ENCODE measurements at regions not wholly inside any gene's neighbourhood (a gene's known extent, or its start where the extent isn't known, plus 50 kb on each side); places are given as distances from the start of the nearest gene placed in this dataset.

- no peaks in the 10 kb centered on the region for H3K9me3 ChIP-seq
- no peak for TF ChIP-seq POLR2A (IDR thresholded peaks at IDR 0.05)
- TF ChIP-seq CTCF (IDR thresholded peaks at IDR 0.05) = no peak
- H3K27me3 ChIP-seq = no peaks in the 10 kb centered on the region
- DNase-seq (no peak), ATAC-seq (no peak)
- no peak overlapping the region for H3K4me3 ChIP-seq
- no peaks in the 10 kb centered on the region for H3K36me3 ChIP-seq (replicated peaks in 1 of 2; ENCODE audit: insufficient read depth in 1 of 2, low read depth in 2 of 2)
- WGBS, 2 donors = 46 to 54% methylated on average over 3 of the region's 3 CpGs
- no peak overlapping the region for H3K27ac ChIP-seq
- H3K4me1 ChIP-seq = no peaks in the 10 kb centered on the region
- intact Hi-C loops (cut with DNase I) = no loop called here
Measured at GRCh38 chr13:105184201-105184600, 1351.3 kb downstream of the EFNB2 start.

GRCh38 chr13:105177265-105177900 is 1358.1 kb downstream of the EFNB2 start:
- Histone ChIP-seq H3K27me3 (no peaks in the 10 kb centered on the region), H3K27ac (no peak overlapping the region), H3K36me3 (replicated peaks in 1 of 2; ENCODE audit: insufficient read depth in 1 of 2, low read depth in 2 of 2) (no peaks in the 10 kb centered on the region), H3K4me3 (no peak overlapping the region), H3K4me1 (no peaks in the 10 kb centered on the region), H3K9me3 (no peaks in the 10 kb centered on the region)
- ATAC-seq (no peak), DNase-seq (no peak)
- intact Hi-C loops (cut with DNase I) = no loop called here
- WGBS, 2 donors = 54 to 74% methylated on average over 3 of the region's 3 CpGs
- TF ChIP-seq CTCF (IDR thresholded peaks at IDR 0.05) (no peak), POLR2A (IDR thresholded peaks at IDR 0.05) (no peak)

- Histone ChIP-seq H3K9me3 (no peaks in the 10 kb centered on the region), H3K27me3 (no peaks in the 10 kb centered on the region), H3K27ac (no peak overlapping the region), H3K4me3 (no peak overlapping the region), H3K4me1 (no peaks in the 10 kb centered on the region), H3K36me3 (replicated peaks in 1 of 2; ENCODE audit: insufficient read depth in 1 of 2, low read depth in 2 of 2) (no peaks in the 10 kb centered on the region)
- ATAC-seq (no peak), DNase-seq (no peak)
- intact Hi-C loops (cut with DNase I) = no loop called here
- TF ChIP-seq POLR2A (IDR thresholded peaks at IDR 0.05) (no peak), CTCF (IDR thresholded peaks at IDR 0.05) (no peak)
Measured at GRCh38 chr13:105170438-105170837, 1365.0 kb downstream of the EFNB2 start.

GRCh38 chr13:105168295-105168694 is 1367.2 kb downstream of the EFNB2 start:
- intact Hi-C loops (cut with DNase I) = no loop called here
- WGBS, 2 donors = 25 to 59% methylated on average over 1 of the region's 1 CpG
- no peaks in the 10 kb centered on the region for H3K27me3 ChIP-seq
- H3K4me3 ChIP-seq = no peak overlapping the region
- H3K9me3 ChIP-seq = no peaks in the 10 kb centered on the region
- no peak for TF ChIP-seq POLR2A (IDR thresholded peaks at IDR 0.05)
- no peak for TF ChIP-seq CTCF (IDR thresholded peaks at IDR 0.05)
- no peaks in the 10 kb centered on the region for H3K4me1 ChIP-seq
- H3K36me3 ChIP-seq (replicated peaks in 1 of 2; ENCODE audit: insufficient read depth in 1 of 2, low read depth in 2 of 2) = no peaks in the 10 kb centered on the region
- H3K27ac ChIP-seq = no peak overlapping the region
- DNase-seq (no peak), ATAC-seq (no peak)

- no peaks in the 10 kb centered on the region for H3K4me1 ChIP-seq
- no peak overlapping the region for H3K4me3 ChIP-seq
- TF ChIP-seq CTCF (IDR thresholded peaks at IDR 0.05) = no peak
- H3K27ac ChIP-seq = no peak overlapping the region
- DNase-seq = no peak
- intact Hi-C loops (cut with DNase I) = no loop called here
- H3K9me3 ChIP-seq = no peaks in the 10 kb centered on the region
- no peak for ATAC-seq
- H3K36me3 ChIP-seq (replicated peaks in 1 of 2; ENCODE audit: insufficient read depth in 1 of 2, low read depth in 2 of 2) = no peaks in the 10 kb centered on the region
- WGBS, 2 donors = 64 to 72% methylated on average over 1 of the region's 1 CpG
- H3K27me3 ChIP-seq = no peaks in the 10 kb centered on the region
Measured at GRCh38 chr13:105167385-105167784, 1368.1 kb downstream of the EFNB2 start.
